GM13977 (cell line): ENCODE measurements at regions not wholly inside any gene's neighbourhood (a gene's known extent, or its start where the extent isn't known, plus 50 kb on each side); places are given as distances from the start of the nearest gene placed in this dataset.

Source experiments
- DNase-seq: peaks from one replicate; pipeline ENCODE4 v3.0.0; 2012; ENCODE audit warnings: low spot score
- in situ Hi-C: fragments of 300-500 bp; cut with MboI; formaldehyde crosslinking; loops from one replicate; pipeline ENCODE4 v1.12.0; 2022; ENCODE audit warnings: low sequenced_read_pairs, low pct_unique_long_range_greater_than_20kb, mixed read lengths, inconsistent platforms; ENCODE audit not compliant: unreplicated experiment
- TF ChIP-seq, protein P1 (sequence below): IDR thresholded peaks from 2 replicates; pipeline ENCODE4 v1.5.1; 2012; ENCODE audit warnings: mild to moderate bottlenecking, control low read depth; ENCODE audit not compliant: insufficient read depth; ENCODE audit errors: extremely low read depth, missing control alignments

GRCh38 chr6:138637822-138638221 is 135.7 kb upstream of the CCDC28A start:
- DNase-seq, result no peak
- in situ Hi-C loops, result no loop called here
- TF ChIP-seq, protein P1, sequence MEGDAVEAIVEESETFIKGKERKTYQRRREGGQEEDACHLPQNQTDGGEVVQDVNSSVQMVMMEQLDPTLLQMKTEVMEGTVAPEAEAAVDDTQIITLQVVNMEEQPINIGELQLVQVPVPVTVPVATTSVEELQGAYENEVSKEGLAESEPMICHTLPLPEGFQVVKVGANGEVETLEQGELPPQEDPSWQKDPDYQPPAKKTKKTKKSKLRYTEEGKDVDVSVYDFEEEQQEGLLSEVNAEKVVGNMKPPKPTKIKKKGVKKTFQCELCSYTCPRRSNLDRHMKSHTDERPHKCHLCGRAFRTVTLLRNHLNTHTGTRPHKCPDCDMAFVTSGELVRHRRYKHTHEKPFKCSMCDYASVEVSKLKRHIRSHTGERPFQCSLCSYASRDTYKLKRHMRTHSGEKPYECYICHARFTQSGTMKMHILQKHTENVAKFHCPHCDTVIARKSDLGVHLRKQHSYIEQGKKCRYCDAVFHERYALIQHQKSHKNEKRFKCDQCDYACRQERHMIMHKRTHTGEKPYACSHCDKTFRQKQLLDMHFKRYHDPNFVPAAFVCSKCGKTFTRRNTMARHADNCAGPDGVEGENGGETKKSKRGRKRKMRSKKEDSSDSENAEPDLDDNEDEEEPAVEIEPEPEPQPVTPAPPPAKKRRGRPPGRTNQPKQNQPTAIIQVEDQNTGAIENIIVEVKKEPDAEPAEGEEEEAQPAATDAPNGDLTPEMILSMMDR, result no peak

DNA sequence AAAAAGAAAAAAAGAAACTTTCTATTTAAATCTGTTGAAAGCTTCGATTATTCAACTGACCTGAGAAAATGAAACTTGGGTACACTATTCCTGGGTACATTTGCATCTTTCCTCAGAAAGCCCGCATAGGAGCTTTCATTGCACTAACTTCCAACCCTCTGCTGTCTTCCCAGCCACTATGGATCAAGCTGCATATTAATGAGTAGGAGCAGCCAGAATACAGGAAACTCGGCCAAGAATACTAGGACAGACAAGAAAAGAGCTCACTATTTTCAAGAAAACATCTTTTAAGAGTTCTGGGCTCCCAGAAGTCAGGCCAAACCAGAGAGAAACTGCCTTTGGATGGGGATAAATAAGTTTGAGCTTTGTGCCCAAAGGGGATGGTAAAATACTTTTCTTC is 135.0 kb upstream of the CCDC28A start:
- in situ Hi-C loops, result no loop called here

GRCh38 chr6:138640028-138640427 is 133.5 kb upstream of the CCDC28A start:
- in situ Hi-C loops, result no loop called here
- TF ChIP-seq, protein P1, result no peak
- DNase-seq, result no peak

More for the DNA sequence above, 135.0 kb upstream of the CCDC28A start:
- TF ChIP-seq, protein P1, result no peak
- no peak for DNase-seq

GRCh38 chr6:138643210-138643609 is 130.4 kb upstream of the CCDC28A start:
- DNase-seq, result no peak
- TF ChIP-seq, protein P1, result no peak
- in situ Hi-C loops, result no loop called here

DNA sequence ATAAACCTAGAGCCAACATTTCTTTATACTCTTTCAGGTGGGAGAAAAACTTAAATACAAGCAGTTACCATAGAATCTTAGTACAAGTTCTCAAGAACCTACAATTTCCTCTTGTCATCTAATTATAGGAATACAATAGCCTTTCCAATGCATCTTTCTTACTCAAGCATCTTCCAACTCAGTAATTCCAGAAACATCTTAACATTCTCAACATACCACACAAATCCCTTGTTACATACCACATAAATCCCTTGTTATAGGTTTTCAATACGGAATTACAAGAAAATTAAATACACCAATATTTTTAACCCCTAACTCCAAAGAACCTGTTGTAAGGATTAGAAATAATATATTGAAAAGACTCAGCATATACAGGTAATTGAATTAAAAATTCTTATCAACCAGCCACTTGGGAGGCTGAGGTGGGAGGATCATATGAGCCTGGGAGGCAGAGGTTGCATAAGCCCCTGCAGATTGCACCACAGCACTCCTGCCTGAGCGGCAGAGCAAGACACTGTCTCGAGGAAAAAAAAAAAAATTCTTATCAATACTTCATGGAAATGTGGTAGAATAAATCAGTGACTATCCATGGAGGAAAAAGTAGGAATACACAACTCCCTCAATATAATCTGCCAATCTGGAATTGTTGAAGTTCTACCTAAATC is 127.5 kb upstream of the CCDC28A start:
- no peak for DNase-seq
- in situ Hi-C loops, result no loop called here
- TF ChIP-seq, protein P1, result no peak

- no peak for DNase-seq
- TF ChIP-seq, protein P1, result no peak
- in situ Hi-C loops, result no loop called here
Measured at GRCh38 chr6:138647006-138647405, 126.6 kb upstream of the CCDC28A start.

DNA sequence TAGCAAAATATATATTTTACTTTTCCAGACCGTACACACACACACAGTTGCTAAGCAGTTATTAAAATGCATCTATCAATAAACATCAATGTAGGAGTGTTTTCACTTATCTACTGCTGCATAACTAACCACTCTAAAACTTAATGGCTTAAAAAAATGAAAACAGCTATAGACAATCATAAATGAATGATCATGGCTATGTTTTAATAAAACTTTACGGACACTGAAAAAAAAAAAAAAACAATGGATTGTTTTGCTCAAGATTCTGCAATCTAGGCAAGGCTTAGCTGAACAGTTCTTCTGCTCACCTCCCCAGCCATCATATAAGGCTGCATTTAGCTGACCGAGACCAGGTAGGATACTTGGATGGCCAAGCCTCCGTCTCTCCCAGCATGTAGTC is 125.4 kb upstream of the CCDC28A start:
- in situ Hi-C loops, result no loop called here
- TF ChIP-seq, protein P1, result no peak
- DNase-seq, result no peak
